Keratinocyte (primary cell): ENCODE measurements at regions not wholly inside any gene's neighbourhood (a gene's known extent, or its start where the extent isn't known, plus 50 kb on each side); places are given as distances from the start of the nearest gene placed in this dataset.

Experiments
- DNase-seq: peaks from one replicate; pipeline ENCODE4 v3.0.0-alpha.2; 2011; ENCODE audit warnings: low read depth, missing footprints, low spot score
- FAIRE-seq: peaks from 2 replicates; lab custom pipeline; 2011; peaks lifted over from hg19 to GRCh38; lab: Jason Lieb, UNC
- H2AFZ ChIP-seq: 2 replicates; pipeline ENCODE4 v1.6.0; 2012; ENCODE audit warnings: low read length, control low read depth, inconsistent platforms; ENCODE audit not compliant: control insufficient read depth
- H3K27ac ChIP-seq: 2 replicates; pipeline ENCODE4 v1.5.1; 2011; ENCODE audit warnings: low read length; ENCODE audit not compliant: control insufficient read depth, insufficient read depth
- H3K27me3 ChIP-seq: 3 replicates; pipeline ENCODE4 v1.6.0; 2011; ENCODE audit warnings: low read length; ENCODE audit not compliant: control insufficient read depth, insufficient read depth; ENCODE audit errors: extremely low read depth
- H3K36me3 ChIP-seq, 2 experiments: 2 replicates in 1 of 2; 3 replicates in 1 of 2; pipeline ENCODE4 v1.5.1; 2011; ENCODE audit warnings: low read length in 2 of 2, mild to moderate bottlenecking in 1 of 2; ENCODE audit not compliant: control insufficient read depth in 2 of 2, insufficient read depth in 2 of 2; ENCODE audit errors: extremely low read depth in 1 of 2
- H3K4me1 ChIP-seq: 3 replicates; pipeline ENCODE4 v1.5.1; 2011; ENCODE audit warnings: low read length; ENCODE audit not compliant: control insufficient read depth, insufficient read depth; ENCODE audit errors: extremely low read depth
- H3K4me2 ChIP-seq: 3 replicates; pipeline ENCODE4 v1.6.0; 2011; ENCODE audit warnings: low read depth, low read length; ENCODE audit not compliant: control insufficient read depth, insufficient read depth; ENCODE audit errors: extremely low read depth
- H3K4me3 ChIP-seq, 3 experiments: fragments of 200-600 bp in 1 of 3; sonication (generic) in 1 of 3; 2 replicates in 2 of 3; 3 replicates in 1 of 3; pipeline ENCODE4 v1.5.1; 2011 to 2016; ENCODE audit warnings: low read length in 3 of 3, mild to moderate bottlenecking in 3 of 3, control low read depth in 2 of 3, inconsistent platforms in 1 of 3, low read depth in 1 of 3, mixed read lengths in 1 of 3, mixed run types in 1 of 3, moderate library complexity in 1 of 3; ENCODE audit not compliant: control insufficient read depth in 2 of 3, insufficient read depth in 2 of 3; ENCODE audit errors: extremely low read depth in 1 of 3
- H3K79me2 ChIP-seq: 2 replicates; pipeline ENCODE4 v1.6.0; 2012; ENCODE audit warnings: low read length; ENCODE audit not compliant: control insufficient read depth, insufficient read depth
- H3K9ac ChIP-seq: 3 replicates; pipeline ENCODE4 v1.6.0; 2011; ENCODE audit warnings: low read length; ENCODE audit not compliant: control insufficient read depth, insufficient read depth; ENCODE audit errors: extremely low read depth
- H3K9me1 ChIP-seq: 3 replicates; pipeline ENCODE4 v1.6.0; 2011; ENCODE audit warnings: low read length; ENCODE audit not compliant: control insufficient read depth, insufficient read depth; ENCODE audit errors: extremely low read depth
- H3K9me3 ChIP-seq: 2 replicates; pipeline ENCODE4 v1.5.1; 2012; ENCODE audit warnings: low read depth, low read length; ENCODE audit not compliant: control insufficient read depth
- H4K20me1 ChIP-seq: 3 replicates; pipeline ENCODE4 v1.6.0; 2011; ENCODE audit warnings: low read length; ENCODE audit not compliant: control insufficient read depth, insufficient read depth; ENCODE audit errors: extremely low read depth
- CTCF ChIP-seq, 3 experiments: IDR thresholded peaks in 1 of 3; conservative IDR thresholded peaks in 1 of 3; optimal IDR thresholded peaks in 1 of 3; 2 replicates in 2 of 3; 3 replicates in 1 of 3; pipeline versions ENCODE3 to v1.5.1; 2011; ENCODE audit warnings: low read length in 3 of 3, mild to moderate bottlenecking in 3 of 3, moderate library complexity in 2 of 3, control low read depth in 1 of 3, inconsistent platforms in 1 of 3; ENCODE audit not compliant: insufficient read depth in 2 of 3; ENCODE audit errors: extremely low read depth in 1 of 3
- EZH2 ChIP-seq: IDR thresholded peaks from one replicate; pipeline ENCODE4 v1.6.1; 2012; ENCODE audit warnings: inconsistent platforms, mild to moderate bottlenecking, low read length, moderate library complexity
- dilution Hi-C: fragments of 300-500 bp; cut with MboI; formaldehyde crosslinking; loops from one replicate; pipeline ENCODE4 v1.7.0; 2020; ENCODE audit warnings: low sequenced_read_pairs; ENCODE audit not compliant: extremely low pct_ligation_motif_present

DNA sequence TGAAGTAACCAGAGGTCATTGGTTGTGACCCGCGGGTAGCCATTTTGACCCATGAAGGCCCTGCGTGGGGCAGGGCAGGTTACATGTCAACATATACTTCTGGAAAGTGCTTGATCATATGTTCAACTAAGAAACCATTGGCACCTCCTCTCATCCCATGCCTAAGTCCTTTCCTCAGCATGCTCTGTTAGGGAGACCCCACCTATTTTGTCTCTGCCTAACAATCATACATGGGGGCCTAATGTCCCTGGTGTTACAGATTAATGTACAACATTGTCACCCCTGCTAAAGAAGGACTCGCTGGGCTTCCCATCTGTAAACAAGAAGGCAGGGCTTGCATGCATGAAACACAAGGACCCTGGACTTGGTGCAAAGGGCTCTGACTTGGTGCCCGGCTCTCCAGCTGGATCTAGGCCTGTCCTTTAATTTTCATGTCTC lies 133.7 kb upstream of the TNS3 start:
- H4K20me1 ChIP-seq = no peaks in the 10 kb centered on the region
- no peaks in the 10 kb centered on the region for H3K9me3 ChIP-seq
- no peak overlapping the region for H3K9ac ChIP-seq
- H3K27ac ChIP-seq = no peak overlapping the region
- H3K36me3 ChIP-seq = no peaks in the 10 kb centered on the region
- no peak overlapping the region for H3K4me2 ChIP-seq
- no peak for TF ChIP-seq CTCF (optimal IDR thresholded peaks at IDR 0.05 in 1 of 3, IDR thresholded peaks at IDR 0.05 in 1 of 3, conservative IDR thresholded peaks at IDR 0.05 in 1 of 3; ENCODE audit: extremely low read depth in 1 of 3, insufficient read depth in 2 of 3, low read length in 3 of 3)
- DNase-seq = no peak
- H3K9me1 ChIP-seq = no peaks in the 10 kb centered on the region
- H3K79me2 ChIP-seq = no peaks in the 10 kb centered on the region
- no peak overlapping the region for H2AFZ ChIP-seq
- no peaks in the 10 kb centered on the region for H3K4me1 ChIP-seq
- H3K27me3 ChIP-seq = no peaks in the 10 kb centered on the region
- dilution Hi-C loops = no loop called here
- FAIRE-seq = no peak
- H3K4me3 ChIP-seq = no peak overlapping the region

DNA sequence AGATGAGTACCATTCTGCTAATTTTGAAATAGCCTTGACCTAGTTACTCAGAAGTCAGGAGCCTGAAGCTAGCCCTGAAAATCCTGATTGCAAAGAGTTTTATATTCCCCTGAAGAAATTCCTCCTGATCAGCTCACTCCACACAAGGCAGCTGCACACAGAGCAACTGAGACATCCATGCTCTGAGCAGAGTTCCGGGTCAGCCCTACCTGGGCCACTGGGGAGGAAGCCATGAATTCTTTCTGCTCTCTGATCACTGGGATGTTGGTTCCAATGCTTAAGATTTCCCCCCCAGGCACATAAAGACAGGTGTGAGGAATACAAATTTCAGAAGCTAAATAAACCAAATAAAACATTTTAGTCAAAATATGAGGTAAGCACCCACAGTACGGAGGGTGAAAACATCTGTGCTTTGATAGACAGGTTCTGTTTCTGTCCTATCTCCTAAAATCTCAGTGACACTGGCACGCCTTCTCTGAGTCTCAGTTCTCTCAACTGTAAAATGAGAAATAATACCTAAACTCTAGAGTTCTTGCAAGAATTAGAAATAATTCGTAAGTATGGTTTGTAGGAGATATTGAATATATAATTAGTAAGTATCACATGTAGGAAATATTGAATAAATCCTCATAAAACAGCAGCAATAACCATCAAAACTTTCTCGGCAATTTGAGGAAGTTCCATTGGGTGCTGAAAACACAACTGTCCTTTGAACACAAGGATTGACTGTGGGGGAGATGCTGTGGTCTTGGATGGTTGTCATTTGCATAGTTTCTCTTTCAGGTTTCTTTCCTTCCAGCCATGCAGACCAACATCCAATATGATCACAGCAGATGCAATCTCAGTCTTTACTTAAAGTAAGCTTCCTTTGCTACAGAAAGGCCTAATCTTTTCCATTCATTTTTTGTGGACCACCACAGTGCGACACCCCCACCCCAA lies 133.0 kb upstream of the TNS3 start:
- Histone ChIP-seq H3K79me2 (no peaks in the 10 kb centered on the region), H3K27ac (no peak overlapping the region)

More for the DNA sequence above, 133.0 kb upstream of the TNS3 start:
- no peak for DNase-seq
- Histone ChIP-seq H4K20me1 (no peaks in the 10 kb centered on the region), H3K9me1 (no peaks in the 10 kb centered on the region), H2AFZ (no peak overlapping the region), H3K9ac (no peak overlapping the region), H3K27me3 (no peaks in the 10 kb centered on the region), H3K4me3 (no peak overlapping the region), H3K36me3 (no peaks in the 10 kb centered on the region), H3K4me1 (no peaks in the 10 kb centered on the region), H3K4me2 (no peak overlapping the region), H3K9me3 (no peaks in the 10 kb centered on the region)
- dilution Hi-C loops = no loop called here
- FAIRE-seq = no peak
- no peak for TF ChIP-seq EZH2
- no peak for TF ChIP-seq CTCF (optimal IDR thresholded peaks at IDR 0.05 in 1 of 3, IDR thresholded peaks at IDR 0.05 in 1 of 3, conservative IDR thresholded peaks at IDR 0.05 in 1 of 3; ENCODE audit: extremely low read depth in 1 of 3, insufficient read depth in 2 of 3, low read length in 3 of 3)
